Panc1 (cell line): ENCODE measurements at regions not wholly inside any gene's neighbourhood (a gene's known extent, or its start where the extent isn't known, plus 50 kb on each side); places are given as distances from the start of the nearest gene placed in this dataset.

Experiments
- CTCF ChIP-seq: fragments of 450-650 bp; IDR thresholded peaks from 2 replicates; pipeline ENCODE4 v1.5.1; 2017; ENCODE audit warnings: mild to moderate bottlenecking
- REST ChIP-seq, 2 experiments: IDR thresholded peaks; 2 replicates each; pipeline ENCODE4 v1.6.1; 2011 to 2012; ENCODE audit warnings: low read depth in 2 of 2, control low read depth in 1 of 2, low read length in 1 of 2, mild to moderate bottlenecking in 1 of 2, moderate library complexity in 1 of 2; ENCODE audit not compliant: insufficient read depth in 1 of 2

GRCh38 chr4:12584116-12584875 is 899.8 kb downstream of the RAB28 start:
- no peak for TF ChIP-seq REST (IDR thresholded peaks at IDR 0.05; ENCODE audit: insufficient read depth in 1 of 2, low read depth in 2 of 2, low read length in 1 of 2)
- no peak for TF ChIP-seq CTCF
